ENCODE measurements at regions not wholly inside any gene's neighbourhood (a gene's known extent, or its start where the extent isn't known, plus 50 kb on each side); places are given as distances from the start of the nearest gene placed in this dataset.
"Not testable (repeated sequence)": the region's sequence is repeated elsewhere in the genome, so short reads cannot be mapped to it uniquely, and the experiment has no call there.

DNA sequence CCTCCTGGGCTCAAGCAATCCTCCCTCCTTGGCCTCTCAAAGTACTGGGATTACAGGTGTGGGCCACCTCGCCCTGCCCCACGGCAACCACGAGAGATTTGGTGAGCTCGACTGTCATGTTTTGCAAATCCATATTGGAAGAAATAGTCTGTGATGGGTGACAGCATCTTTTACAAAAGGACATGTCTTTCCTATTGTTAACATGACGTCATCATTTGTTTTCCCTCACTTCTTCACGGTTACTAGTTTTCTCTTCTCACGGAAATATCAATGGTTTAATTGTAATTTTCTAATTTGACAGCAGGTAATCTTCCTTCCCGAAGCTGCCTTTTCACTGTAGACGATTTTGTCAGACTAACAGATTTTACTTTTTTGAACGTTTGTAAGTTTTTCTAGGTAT is 110.8 kb upstream of the GREM2 start:
- no peak for DNase-seq

DNA sequence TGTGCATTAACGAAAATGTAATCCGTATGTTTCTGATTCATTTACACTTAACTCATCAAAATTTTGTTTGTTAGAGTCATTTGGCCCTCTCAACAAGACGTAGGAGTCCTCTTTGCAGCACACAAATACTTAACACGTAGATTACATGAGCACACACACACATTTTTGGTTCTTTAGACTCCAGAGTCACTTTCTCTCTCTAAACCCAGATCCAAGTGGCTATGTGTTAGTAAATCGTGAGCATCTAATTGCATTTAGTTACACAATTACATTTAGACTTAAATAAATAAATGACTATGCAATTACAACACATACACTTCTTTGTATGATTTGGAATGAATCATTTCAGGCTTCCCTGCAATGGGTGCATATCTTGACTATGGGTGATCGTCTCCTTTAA is 109.0 kb upstream of the GREM2 start:
- no peak for DNase-seq

DNA sequence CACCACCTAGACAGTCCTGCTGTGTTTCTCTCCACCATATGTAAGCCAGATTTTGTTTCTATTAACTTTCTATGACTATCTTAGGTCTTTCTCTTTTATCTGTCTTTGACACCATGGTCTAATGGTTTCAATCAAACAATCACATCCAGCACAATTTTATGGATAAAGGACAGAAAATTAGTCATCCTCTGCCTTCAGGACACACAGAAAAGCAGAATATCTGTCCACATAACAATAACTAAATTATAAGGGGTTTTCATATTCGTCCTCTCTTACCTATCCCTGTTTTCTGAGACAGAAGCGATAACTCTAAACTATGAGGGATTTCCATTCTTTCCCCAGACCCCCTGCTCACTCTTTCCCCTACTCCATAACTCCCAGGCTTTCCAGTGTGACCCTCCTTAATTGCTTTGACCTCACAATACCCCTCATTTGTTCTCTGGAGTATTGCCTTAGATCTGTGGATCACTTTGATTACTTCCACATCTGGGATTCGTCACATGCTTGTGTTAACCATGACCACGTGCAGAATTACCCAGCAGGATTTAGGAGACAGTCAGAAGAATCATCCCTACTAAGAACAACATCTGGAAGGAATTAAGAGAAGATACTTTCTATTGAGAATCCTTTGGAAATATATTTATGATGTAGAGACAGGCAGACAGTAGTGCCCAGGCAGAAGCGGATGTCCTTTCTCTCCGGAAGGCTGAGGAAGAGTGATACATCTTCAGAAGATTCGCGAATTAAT is 108.2 kb upstream of the GREM2 start:
- DNase-seq = no peak

DNA sequence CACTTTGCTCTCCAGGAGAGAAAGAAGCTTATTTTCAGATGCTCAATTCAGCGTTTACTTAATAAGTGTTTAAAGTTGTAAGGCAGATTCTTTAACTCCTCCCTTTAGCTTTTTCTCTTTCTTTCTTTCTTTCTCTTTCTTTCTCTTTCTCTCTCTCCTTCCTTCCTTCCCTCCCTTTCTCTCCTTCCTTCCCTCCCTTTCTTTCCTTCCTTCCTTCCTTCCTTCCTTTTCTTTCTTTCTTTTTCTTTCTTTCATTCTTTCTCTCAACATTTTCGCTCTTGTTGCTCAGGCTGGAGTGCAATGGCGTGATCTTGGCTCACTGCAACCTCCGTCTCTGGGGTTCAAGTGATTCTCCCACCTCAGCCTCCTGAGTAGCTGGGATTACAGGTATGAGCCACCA is 104.6 kb upstream of the GREM2 start:
- not testable (repeated sequence) for DNase-seq

DNA sequence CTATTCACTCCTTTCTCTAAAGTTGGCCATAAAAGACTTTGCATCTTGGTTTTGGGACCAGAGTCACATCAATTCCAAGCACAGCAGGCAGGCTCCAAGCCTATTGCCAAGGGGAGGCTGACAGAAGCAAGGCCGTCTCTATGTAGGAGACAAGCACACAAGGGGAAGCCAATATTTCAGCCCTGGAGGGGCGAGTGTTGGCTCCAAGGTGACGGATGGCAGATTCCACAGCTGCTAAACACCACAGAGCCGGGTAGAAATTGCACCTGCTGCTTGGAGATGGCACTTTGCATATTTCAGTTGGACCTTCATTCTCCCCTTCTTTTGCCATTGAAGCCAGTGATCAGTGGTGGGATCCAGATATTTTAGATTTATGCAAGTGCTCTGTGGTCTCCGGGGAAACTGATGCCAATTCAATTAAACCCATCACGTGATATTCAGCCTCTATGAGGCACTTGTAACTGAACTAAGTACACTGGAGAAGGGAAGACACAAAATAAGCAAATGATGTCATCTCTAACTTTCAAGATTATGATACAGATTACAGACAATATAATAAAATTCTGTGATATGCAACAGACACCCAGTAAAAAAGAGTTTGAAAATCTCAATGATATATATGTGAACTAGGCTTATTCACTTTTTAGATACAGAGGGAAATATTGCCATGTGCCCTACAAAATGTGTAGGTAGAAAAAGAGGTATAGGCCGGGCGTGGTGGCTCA is 102.8 kb upstream of the GREM2 start:
- no peak for DNase-seq

DNA sequence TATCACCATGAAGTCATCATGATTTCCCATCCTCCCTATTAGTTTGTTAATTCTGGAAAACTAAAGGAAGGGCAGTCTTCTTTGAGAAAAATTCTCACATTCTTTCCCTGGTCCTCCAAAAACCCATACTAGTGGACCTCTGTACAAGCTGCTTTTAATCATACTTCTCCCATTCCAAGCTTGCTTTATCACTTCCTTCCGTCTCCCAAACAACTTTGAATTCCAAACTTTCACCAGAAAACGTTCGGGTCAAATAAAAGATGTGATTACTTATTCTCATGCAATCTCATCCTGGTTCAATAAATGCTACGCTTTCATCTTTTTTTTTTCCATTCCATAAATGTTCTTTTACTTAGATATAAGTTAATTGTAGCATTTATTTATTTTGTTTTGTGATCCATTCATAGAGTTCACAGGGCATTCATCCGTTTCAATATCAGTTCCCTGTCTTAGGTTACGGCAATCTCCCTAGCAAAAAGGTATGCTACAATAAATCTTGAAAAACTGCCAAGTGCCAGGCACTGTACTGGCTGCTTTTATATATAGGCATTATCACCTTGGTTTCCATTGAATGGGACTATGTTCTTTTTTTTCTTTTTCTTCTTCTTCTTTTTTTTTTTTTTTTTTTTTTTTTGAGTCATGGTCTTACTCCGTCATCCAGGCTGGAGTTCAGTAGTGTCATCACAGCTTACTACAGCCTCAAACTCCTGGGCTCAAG is 100.2 kb upstream of the GREM2 start:
- DNase-seq = no peak

DNA sequence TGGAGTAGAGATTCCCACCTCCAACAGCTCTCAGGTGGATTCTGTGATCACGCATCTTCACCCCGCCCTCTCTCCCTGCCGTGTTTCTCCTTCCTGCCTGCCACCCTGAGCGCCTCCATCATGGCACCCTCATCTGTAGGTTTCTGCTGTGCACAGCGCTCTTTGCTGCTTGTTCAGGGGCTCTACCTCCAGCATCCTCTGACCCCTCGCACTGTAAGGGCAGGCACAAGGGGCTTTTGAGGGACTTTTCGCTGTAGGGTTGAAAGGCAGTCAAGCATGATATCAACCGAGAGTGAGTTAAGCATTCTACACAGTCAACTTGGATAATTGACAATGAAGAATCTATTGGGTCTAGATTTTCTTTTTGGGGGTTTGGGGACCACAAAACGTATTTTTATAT is 99.1 kb upstream of the GREM2 start:
- no peak for DNase-seq

DNA sequence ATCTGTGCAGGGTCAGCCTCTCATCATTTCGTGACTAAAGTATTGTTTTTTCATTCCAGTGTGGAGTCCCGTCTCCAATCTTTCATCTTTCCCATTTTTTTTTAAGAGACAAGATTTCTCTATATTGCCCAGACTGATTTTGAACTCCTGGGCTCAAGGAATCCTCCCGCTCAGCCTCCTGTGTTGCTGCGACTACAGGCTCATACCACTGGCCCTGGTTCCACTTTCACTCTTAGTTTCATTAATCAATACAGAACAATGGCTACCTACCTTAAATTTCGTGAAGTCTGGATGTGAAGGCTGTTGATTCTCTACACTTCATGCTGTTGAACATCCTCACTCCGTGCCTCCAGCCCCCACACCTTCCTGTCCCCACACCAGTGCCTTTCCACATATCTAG is 97.7 kb upstream of the GREM2 start:
- DNase-seq = no peak

DNA sequence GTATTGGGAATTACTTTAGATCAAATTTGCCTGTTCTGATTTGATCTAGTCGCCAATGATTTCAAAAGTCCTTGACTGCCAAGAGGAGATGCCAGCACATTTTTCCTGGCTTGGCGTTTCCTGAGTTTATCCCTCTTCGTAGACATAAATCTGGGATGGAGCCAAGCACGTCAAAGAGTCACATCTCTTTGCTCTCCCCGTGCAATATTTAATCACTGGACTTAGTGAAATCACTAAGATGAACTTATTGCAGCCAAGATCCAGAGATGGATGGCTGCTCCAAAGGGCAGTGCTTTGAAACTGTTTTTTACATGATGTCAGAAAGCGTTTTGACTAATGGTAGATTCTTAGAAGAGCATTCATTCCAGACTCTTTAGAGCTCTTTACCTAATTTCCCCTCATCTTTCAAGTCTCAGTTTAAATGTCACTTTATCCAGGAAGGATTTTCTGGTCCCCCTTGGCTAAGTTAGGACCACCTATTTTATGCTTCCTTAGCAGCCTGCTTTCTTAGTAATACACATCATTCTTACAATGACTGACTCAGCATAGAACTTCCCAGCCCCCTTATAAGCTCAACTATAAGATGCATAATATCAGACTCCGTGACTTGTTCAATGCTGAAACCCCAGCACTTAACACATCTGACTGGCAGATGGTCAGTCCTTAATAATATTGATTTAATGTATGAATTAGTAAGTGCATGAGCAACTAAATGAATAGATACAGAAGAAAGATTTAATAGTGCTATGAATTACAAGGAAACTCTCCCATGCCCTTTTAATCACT is 94.4 kb upstream of the GREM2 start:
- DNase-seq = no peak

DNA sequence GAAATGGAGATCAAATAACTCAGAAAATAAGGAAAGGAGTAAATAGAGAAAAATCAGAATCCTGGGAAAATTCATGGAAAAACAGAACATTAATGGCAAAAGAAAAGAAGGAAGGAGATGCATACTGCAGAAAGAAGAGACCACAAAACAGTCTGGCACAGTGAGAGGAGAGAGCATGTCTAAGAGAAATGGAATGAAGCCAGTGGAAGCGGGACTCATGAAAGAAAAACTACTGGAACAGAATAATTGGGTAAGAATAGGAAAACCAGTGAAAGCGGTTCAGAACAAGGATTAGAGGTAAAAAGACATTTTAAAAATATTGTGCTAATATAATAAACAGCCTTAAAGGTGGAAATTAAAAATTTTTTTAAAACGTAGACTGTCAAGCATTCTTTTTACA is 93.6 kb upstream of the GREM2 start:
- DNase-seq = no peak

DNA sequence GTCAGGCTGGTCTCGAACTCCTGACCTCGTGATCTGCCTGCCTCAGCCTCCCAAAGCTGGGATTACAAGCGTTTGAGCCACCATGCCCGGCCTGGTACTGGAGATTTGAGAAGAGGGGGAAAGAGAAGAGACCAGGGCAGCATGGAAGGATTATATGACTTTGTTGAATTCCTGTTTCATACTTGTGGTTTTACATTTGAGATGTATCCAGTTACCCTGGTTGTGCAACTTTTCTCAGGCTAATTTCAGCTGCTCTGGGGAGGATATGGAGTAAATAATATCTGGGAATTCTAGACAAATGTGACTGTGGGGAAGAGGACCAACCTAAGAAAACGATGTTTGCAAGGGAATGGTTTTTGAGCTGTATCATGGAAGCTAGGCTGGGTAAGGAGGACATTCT is 89.5 kb upstream of the GREM2 start:
- no peak for DNase-seq

DNA sequence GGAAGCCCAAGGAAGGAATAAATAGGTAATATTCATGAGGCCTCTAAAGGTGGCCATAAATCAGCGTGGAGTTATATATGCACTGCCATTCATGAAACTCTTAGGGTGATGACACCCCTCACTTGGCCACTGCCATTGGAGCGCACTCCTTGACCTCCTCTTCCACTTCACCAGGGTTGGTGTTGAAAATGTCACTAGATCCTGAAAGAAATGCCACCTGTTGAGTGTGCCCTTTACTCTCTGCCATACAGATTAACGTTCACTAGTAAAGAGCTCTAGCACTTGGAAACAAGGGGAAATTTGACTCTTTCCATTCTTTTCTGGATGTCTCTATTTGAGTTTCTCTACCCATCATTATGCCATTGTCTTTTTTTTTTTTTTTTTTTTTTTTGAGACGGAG is 83.5 kb upstream of the GREM2 start:
- no peak for DNase-seq

DNA sequence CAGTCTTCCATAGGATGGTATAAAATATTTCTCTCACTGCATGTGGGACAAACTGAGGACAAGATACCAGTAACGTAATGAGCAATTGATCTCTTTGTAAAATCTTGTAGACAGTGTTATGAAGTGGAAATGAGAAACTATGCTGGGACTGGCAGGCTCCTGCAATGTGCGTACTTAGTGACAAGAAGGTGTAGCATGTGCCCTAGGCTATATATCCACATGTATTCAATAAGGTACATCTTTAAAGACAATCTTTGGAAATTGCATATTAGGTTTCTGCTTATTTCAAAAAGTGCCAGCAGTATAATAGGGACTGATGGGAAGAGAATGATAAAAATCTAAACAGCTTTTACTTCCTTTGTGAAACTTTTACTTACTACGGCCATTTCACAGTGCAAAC is 81.9 kb upstream of the GREM2 start:
- no peak for DNase-seq

DNA sequence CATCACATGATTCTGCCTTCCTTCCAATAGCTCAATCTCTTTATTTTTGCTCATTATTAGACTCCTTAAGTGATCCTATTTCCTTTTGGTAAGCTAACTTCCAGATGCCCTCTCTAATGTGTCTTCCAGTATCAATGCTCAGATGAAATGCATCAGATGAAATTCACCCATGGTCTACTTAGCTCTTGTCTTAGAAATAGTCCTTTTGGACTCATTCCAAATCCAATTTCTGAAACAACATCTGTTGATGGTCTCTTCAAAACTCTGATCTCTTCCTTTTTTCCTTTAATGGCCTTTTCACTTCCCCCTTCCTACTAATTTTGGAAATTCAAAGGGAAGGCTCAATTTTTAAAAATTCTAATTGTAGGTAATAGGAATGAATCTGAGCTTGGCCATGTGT is 81.1 kb upstream of the GREM2 start:
- no peak for DNase-seq

DNA sequence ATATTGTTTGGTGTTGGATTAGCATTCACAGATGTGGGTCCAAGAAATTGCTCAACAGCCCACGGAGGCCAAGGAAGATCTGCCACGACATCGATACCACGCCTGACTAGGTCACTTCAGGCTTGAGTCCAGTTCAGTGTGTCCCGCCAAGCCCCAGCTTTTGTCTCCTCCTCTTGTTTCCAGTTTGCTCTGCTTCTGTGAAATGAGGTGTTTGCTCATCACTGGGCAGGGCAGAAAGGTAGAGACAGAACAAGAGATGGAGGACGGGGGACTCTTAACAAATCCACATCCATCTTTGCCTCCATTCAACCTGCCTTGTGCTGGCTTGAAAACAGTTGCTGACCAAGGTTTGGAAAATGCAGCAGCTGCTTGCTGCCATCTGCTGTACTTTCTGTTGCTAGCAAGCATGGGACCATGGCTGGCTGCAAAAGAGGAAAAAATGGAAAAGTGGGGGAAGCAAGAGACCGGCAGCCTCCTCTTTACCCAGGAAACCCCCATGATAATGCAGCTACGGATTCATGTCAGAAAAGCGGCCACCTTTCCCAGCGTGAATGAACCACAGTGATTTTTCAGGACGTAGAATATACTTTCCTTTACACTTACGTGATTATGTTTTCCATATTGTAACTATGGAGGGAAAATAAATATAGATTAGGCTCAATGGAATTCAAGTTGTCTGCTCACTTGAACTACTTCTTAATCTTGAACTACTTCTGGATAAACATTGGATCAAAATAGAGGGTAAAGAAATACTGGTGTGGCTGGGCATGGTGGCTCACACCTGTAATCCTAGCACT is 80.2 kb upstream of the GREM2 start:
- peak; percentile 20 for DNase-seq

DNA sequence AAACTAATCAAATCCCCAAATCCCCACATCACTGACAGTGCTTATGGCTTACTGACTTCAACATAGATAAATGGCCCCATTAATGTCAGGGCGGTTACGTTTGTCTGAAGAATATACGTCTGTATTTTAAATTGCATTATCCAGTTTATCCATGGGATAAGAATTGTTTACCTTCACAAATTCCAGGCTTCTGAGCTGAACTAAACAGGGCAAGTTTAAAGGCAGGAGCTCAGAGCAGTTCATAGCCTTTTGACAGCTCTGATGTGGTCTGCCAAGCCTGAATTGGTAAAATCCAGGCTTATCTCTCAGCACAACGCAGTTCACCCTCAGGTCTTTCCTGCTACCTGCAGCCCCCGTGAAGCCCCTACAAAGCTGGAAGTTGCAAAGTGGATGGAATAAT is 79.5 kb upstream of the GREM2 start:
- DNase-seq = no peak

DNA sequence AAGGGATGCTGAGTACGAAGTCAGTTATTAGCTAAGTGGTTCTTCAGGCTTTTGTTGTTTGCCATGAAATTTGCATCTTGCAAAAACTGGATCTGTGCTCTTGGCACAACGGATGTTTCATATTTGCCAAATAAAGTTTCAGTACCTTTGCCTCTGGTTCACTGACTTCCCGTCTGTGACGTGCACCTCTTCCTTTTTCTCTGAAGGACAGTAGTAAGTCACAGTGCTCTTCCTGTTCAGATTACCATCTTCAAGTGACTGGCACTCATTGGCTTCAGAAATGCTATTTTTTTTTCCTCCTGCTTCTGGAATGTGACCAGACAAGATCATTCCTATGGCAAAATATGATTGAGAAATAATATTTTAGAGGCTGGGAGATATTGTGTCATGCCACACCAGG is 75.9 kb upstream of the GREM2 start:
- DNase-seq = no peak

DNA sequence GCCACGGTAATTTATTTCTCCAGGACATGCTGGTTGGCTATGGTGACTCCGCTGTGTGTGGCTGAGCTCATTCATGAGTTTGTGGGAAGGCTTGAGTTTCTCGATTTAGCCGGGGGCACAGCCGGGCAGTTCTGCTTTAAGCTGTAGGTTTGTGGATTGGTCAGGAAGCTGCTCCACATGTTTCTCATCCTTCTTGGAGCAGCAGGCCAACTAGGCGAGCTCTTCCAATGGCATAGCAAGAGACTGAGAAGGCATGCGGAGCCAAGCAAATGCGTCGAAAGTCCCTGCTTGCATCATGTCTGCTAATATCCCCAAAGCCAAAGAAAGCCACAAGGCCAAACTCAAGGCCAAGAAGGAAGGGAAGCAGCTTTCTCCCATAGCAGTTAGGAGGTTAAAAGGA is 71.6 kb upstream of the GREM2 start:
- DNase-seq = no peak

DNA sequence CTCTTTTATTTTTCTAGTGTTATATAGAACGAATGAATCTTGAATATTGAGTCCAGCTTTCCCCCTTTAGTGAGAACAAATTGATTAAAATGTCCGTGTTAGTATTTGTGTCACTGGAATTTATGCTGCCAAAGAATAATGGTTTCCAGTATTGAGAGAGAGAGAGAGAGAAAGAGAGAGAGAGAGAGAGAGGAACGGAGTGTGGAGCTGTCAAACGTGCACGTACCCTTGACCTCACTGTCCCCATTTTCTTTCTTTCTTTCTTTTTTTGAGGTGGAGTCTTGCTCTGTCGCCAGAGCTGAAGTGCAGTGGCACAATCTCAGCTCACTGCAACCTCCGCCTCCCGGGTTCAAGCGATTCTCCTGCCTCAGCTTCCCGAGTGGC is 70.9 kb upstream of the GREM2 start:
- DNase-seq = no peak

DNA sequence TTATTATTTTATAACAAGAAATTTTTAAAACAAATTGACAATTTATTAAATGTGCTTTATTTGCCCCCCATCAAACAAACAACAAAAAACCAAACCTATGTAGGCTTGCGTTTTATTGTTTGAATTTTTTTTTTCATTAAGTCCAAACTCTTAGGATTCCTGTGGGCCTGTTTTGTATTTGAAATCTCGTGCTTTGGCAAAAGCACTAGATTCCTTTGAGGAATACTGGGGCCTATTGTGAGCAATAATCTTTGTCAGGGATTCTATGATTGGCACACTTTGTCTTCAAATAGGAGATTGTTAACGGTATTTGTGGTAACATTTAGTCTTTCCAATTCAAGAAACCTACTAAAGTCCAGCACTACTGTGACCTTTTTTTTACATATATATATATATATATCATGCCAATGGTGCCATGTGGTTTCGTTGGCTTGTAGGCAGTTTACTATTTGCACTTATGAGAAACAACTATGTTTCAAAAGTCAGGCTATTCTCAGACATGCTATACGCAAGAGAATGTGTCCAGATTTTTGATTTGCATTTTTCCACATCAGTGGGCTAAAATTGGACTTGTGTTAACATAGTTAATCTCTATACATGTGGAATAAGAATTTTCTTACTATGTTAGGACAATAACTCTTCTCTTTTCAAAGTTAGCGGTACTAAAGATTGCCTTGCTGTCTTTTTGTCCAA is 70.4 kb upstream of the GREM2 start:
- no peak for DNase-seq

DNA sequence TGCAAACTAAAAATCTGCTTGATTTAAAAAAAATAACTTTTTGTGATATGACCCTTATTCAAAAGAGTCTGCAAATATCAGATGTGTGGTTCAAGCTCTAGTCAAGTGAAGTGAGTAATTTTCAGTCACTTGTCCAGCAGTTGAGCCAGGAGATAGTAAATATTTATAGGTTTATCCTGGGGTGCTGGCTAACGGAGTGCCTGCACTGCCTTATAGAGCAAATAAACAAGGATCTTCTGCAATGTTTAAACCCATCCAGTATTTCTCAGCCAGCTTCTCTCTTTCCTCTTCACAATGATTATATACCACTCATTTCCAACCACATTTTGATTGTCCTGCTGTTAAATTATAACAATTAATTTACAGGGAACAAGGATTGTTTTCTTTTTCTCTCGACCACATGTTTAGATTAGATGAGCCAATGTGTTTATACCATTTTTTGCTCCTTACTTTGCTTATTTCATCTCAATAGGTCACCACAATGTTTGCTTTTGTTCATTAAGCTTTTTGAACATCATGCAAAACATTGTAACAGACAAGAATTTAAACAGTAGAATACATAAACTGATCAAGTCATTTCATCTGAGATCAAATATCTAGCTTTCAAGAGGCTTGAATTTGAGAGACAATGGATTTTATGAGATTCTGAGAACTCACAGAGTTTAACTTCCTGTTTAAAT is 60.3 kb upstream of the GREM2 start:
- DNase-seq = no peak
